K562 (cell line): ENCODE measurements at regions not wholly inside any gene's neighbourhood (a gene's known extent, or its start where the extent isn't known, plus 50 kb on each side); places are given as distances from the start of the nearest gene placed in this dataset.

Experiments used
- CHD4 ChIP-seq: fragments of 200-600 bp; sonication (generic); IDR thresholded peaks from 3 replicates; pipeline ENCODE4 v1.6.1; 2012; ENCODE audit warnings: low read depth, mild to moderate bottlenecking, mixed read lengths, low read length, inconsistent platforms; ENCODE audit not compliant: insufficient read depth, insufficient replicate concordance, poor library complexity, severe bottlenecking
- ZNF184 ChIP-seq: sonication (generic); formaldehyde crosslinking; IDR thresholded peaks from 2 replicates; pipeline ENCODE4 v1.5.0; 2020; ENCODE audit warnings: missing genetic modification reagents
- ZNF277 ChIP-seq: fragments of 250-450 bp; sonication (Bioruptor Pico); IDR thresholded peaks from 2 replicates; pipeline ENCODE4 v1.8.0; 2022; ENCODE audit warnings: inconsistent platforms, mild to moderate bottlenecking, moderate library complexity, borderline replicate concordance
- ZNF407 ChIP-seq: fragments of 450-650 bp; IDR thresholded peaks from 2 replicates; pipeline ENCODE4 v1.6.1; 2016; ENCODE audit warnings: low read depth
- ZNF76 ChIP-seq: fragments of 250-450 bp; sonication (Bioruptor Pico); IDR thresholded peaks from 2 replicates; pipeline ENCODE4 v1.4.0; 2020; ENCODE audit warnings: mild to moderate bottlenecking, moderate library complexity, borderline replicate concordance

GRCh38 chr13:76086729-76087128 is 450.6 kb downstream of the LMO7 start:
- TF ChIP-seq ZNF184, result no peak
- no peak for TF ChIP-seq ZNF407
- no peak for TF ChIP-seq ZNF277 (CRISPR knock-in tag)
- no peak for TF ChIP-seq ZNF76 (CRISPR knock-in tag)
- no peak for TF ChIP-seq CHD4
